MM.1S (cell line): ENCODE measurements at regions not wholly inside any gene's neighbourhood (a gene's known extent, or its start where the extent isn't known, plus 50 kb on each side); places are given as distances from the start of the nearest gene placed in this dataset.

Source experiments
- DNase-seq: peaks from one replicate; pipeline ENCODE4 v3.0.0-alpha.2; 2015
- H2AFZ ChIP-seq: fragments of 300-600 bp; sonication (generic); 2 replicates; pipeline ENCODE4 v1.6.0; 2016; ENCODE audit warnings: antibody characterized with exemption, low read length
- H3F3A ChIP-seq: fragments of 300-600 bp; sonication (generic); 2 replicates; pipeline ENCODE4 v1.6.1; 2016; ENCODE audit warnings: mild to moderate bottlenecking, antibody characterized with exemption, low read length, moderate library complexity, mixed read lengths; ENCODE audit not compliant: insufficient read depth
- H3K27ac ChIP-seq: fragments of 300-600 bp; sonication (generic); 2 replicates; pipeline ENCODE4 v1.5.1; 2016; ENCODE audit warnings: mild to moderate bottlenecking, low read length
- H3K27me3 ChIP-seq: fragments of 300-600 bp; sonication (generic); replicated peaks from 2 replicates; pipeline ENCODE4 v1.6.0; 2016; ENCODE audit warnings: low read length; ENCODE audit not compliant: insufficient read depth
- H3K36me3 ChIP-seq: fragments of 300-600 bp; sonication (generic); replicated peaks from 2 replicates; pipeline ENCODE4 v1.6.1; 2016; ENCODE audit warnings: mild to moderate bottlenecking, low read length, mixed read lengths; ENCODE audit not compliant: insufficient read depth
- H3K4me1 ChIP-seq: fragments of 300-600 bp; sonication (generic); 2 replicates; pipeline ENCODE4 v1.6.1; 2016; ENCODE audit warnings: low read length, mixed read lengths
- H3K4me2 ChIP-seq: fragments of 300-600 bp; sonication (generic); 2 replicates; pipeline ENCODE4 v1.6.0; 2016; ENCODE audit warnings: low read depth, low read length
- H3K4me3 ChIP-seq: fragments of 300-600 bp; sonication (generic); 2 replicates; pipeline ENCODE4 v1.5.1; 2016; ENCODE audit warnings: low read length, mixed read lengths
- H3K79me2 ChIP-seq: fragments of 300-600 bp; sonication (generic); 2 replicates; pipeline ENCODE4 v1.6.1; 2016; ENCODE audit warnings: mixed run types, low read length, mixed read lengths
- H3K9ac ChIP-seq: fragments of 300-600 bp; sonication (generic); 2 replicates; pipeline ENCODE4 v1.6.1; 2016; ENCODE audit warnings: low read length, mixed read lengths
- H3K9me2 ChIP-seq: fragments of 300-600 bp; sonication (generic); replicated peaks from 2 replicates; pipeline ENCODE4 v1.6.1; 2016; ENCODE audit warnings: mild to moderate bottlenecking, low read length, mixed read lengths; ENCODE audit not compliant: insufficient read depth
- H3K9me3 ChIP-seq: fragments of 300-600 bp; sonication (generic); replicated peaks from 2 replicates; pipeline ENCODE4 v1.6.1; 2016; ENCODE audit warnings: mild to moderate bottlenecking, low read length, mixed read lengths; ENCODE audit not compliant: insufficient read depth
- H4K20me1 ChIP-seq: fragments of 300-600 bp; sonication (generic); 2 replicates; pipeline ENCODE4 v1.6.1; 2016; ENCODE audit warnings: mild to moderate bottlenecking, low read length, moderate library complexity, mixed read lengths; ENCODE audit not compliant: insufficient read depth
- CTCF ChIP-seq: fragments of 300-600 bp; sonication (generic); IDR thresholded peaks from 2 replicates; pipeline ENCODE4 v1.5.1; 2016; ENCODE audit warnings: antibody characterized with exemption, low read length, mixed read lengths
- EZH2 ChIP-seq: fragments of 300-600 bp; sonication (generic); optimal IDR thresholded peaks from 2 replicates; pipeline ENCODE3; 2017; ENCODE audit warnings: low read depth, mild to moderate bottlenecking, antibody characterized with exemption, low read length, mixed read lengths
- EZH2phosphoT487 ChIP-seq: fragments of 300-600 bp; sonication (generic); IDR thresholded peaks from 2 replicates; pipeline ENCODE4 v1.6.1; 2018; ENCODE audit warnings: antibody characterized with exemption, low read length

- Histone ChIP-seq H3K4me3 (no peak overlapping the region), H3K4me1 (no peaks in the 10 kb centered on the region), H3K9me2 (no peaks in the 10 kb centered on the region), H3K9ac (no peak overlapping the region), H3K4me2 (no peak overlapping the region), H3K9me3 (no peaks in the 10 kb centered on the region), H3K27me3 (no peaks in the 10 kb centered on the region), H2AFZ (no peak overlapping the region), H3K27ac (no peak overlapping the region), H4K20me1 (no peaks in the 10 kb centered on the region), H3K79me2 (no peaks in the 10 kb centered on the region), H3F3A (no peaks in the 10 kb centered on the region), H3K36me3 (no peaks in the 10 kb centered on the region)
- DNase-seq: no peak
- no peak for TF ChIP-seq EZH2phosphoT487
- TF ChIP-seq EZH2: no peak
- TF ChIP-seq CTCF: no peak
Observed at GRCh38 chr10:9684186-9684585, 1333.5 kb upstream of the CELF2 start.

GRCh38 chr10:9685596-9685995, 1332.1 kb upstream of the CELF2 start:
- Histone ChIP-seq H3K9ac (no peak overlapping the region), H3K9me3 (no peaks in the 10 kb centered on the region), H3K4me1 (no peaks in the 10 kb centered on the region)

GRCh38 chr10:9688711-9689110, 1329.0 kb upstream of the CELF2 start:
- Histone ChIP-seq H3K9ac (no peak overlapping the region), H3K9me2 (no peaks in the 10 kb centered on the region), H4K20me1 (no peaks in the 10 kb centered on the region), H3K4me1 (no peaks in the 10 kb centered on the region), H3K27me3 (no peaks in the 10 kb centered on the region), H2AFZ (no peak overlapping the region), H3K9me3 (no peaks in the 10 kb centered on the region), H3K79me2 (no peaks in the 10 kb centered on the region), H3K4me2 (no peak overlapping the region), H3K36me3 (no peaks in the 10 kb centered on the region), H3K27ac (no peak overlapping the region), H3F3A (no peaks in the 10 kb centered on the region), H3K4me3 (no peak overlapping the region)
- no peak for DNase-seq
- TF ChIP-seq CTCF (no peak), EZH2phosphoT487 (no peak), EZH2 (no peak)

More at GRCh38 chr10:9685596-9685995, 1332.1 kb upstream of the CELF2 start:
- no peaks in the 10 kb centered on the region for H3K36me3 ChIP-seq
- no peak for DNase-seq
- no peaks in the 10 kb centered on the region for H3F3A ChIP-seq
- H3K27me3 ChIP-seq: no peaks in the 10 kb centered on the region
- TF ChIP-seq EZH2 (no peak), EZH2phosphoT487 (no peak), CTCF (no peak)
- H3K79me2 ChIP-seq: no peaks in the 10 kb centered on the region
- H3K4me3 ChIP-seq: no peak overlapping the region
- no peak overlapping the region for H3K27ac ChIP-seq
- H4K20me1 ChIP-seq: no peaks in the 10 kb centered on the region
- no peak overlapping the region for H2AFZ ChIP-seq
- no peak overlapping the region for H3K4me2 ChIP-seq
- no peaks in the 10 kb centered on the region for H3K9me2 ChIP-seq

GRCh38 chr10:9707216-9707615, 1310.5 kb upstream of the CELF2 start:
- Histone ChIP-seq H3K9ac (no peak overlapping the region), H3K4me2 (no peak overlapping the region), H3K4me3 (no peak overlapping the region), H3K79me2 (no peaks in the 10 kb centered on the region), H3K36me3 (no peaks in the 10 kb centered on the region), H4K20me1 (no peaks in the 10 kb centered on the region), H3K9me2 (no peaks in the 10 kb centered on the region), H3K27me3 (no peaks in the 10 kb centered on the region), H2AFZ (no peak overlapping the region), H3K27ac (no peak overlapping the region), H3F3A (no peaks in the 10 kb centered on the region), H3K4me1 (no peaks in the 10 kb centered on the region), H3K9me3 (no peaks in the 10 kb centered on the region)
- DNase-seq: no peak
- no peak for TF ChIP-seq EZH2
- no peak for TF ChIP-seq EZH2phosphoT487
- TF ChIP-seq CTCF: no peak
